ENCODE measurements at regions not wholly inside any gene's neighbourhood (a gene's known extent, or its start where the extent isn't known, plus 50 kb on each side); places are given as distances from the start of the nearest gene placed in this dataset.

- DNase-seq (ENCODE audit: low read depth in 1 of 2, low spot score in 1 of 2): no peak
- Histone ChIP-seq H3K4me3 (replicated peaks; ENCODE audit: insufficient read depth, low read length) (no peak overlapping the region), H3K27ac (replicated peaks) (no peak overlapping the region), H3K27me3 (ENCODE audit: insufficient read depth, poor library complexity, severe bottlenecking) (no peaks in the 10 kb centered on the region)
- no peak for TF ChIP-seq GABPA (IDR thresholded peaks at IDR 0.05; ENCODE audit: low read depth)
Measured at GRCh38 chr4:19329631-19330030, 922.1 kb upstream of the SLIT2 start.

GRCh38 chr4:19329077-19329476, 922.6 kb upstream of the SLIT2 start:
- H3K27ac ChIP-seq (replicated peaks): no peak overlapping the region
- no peak for DNase-seq (ENCODE audit: low read depth in 1 of 2, low spot score in 1 of 2)
- no peak for TF ChIP-seq GABPA (IDR thresholded peaks at IDR 0.05; ENCODE audit: low read depth)
- TF ChIP-seq REST (IDR thresholded peaks at IDR 0.05; ENCODE audit: insufficient replicate concordance, low read depth): no peak
- no peak for TF ChIP-seq CTCF (IDR thresholded peaks at IDR 0.05; ENCODE audit: insufficient read depth, low read length)
- no peak for TF ChIP-seq SPI1 (IDR thresholded peaks at IDR 0.05; ENCODE audit: borderline replicate concordance, low read depth)
- no peak for TF ChIP-seq POLR2AphosphoS5 (IDR thresholded peaks at IDR 0.05; ENCODE audit: low read depth)
- no peak overlapping the region for H3K4me3 ChIP-seq (replicated peaks; ENCODE audit: insufficient read depth, low read length)
- H3K27me3 ChIP-seq (ENCODE audit: insufficient read depth, poor library complexity, severe bottlenecking): no peaks in the 10 kb centered on the region

GRCh38 chr4:19327364-19327763, 924.3 kb upstream of the SLIT2 start:
- Histone ChIP-seq H3K27me3 (ENCODE audit: insufficient read depth, poor library complexity, severe bottlenecking) (no peaks in the 10 kb centered on the region), H3K4me3 (replicated peaks; ENCODE audit: insufficient read depth, low read length) (no peak overlapping the region), H3K27ac (replicated peaks) (no peak overlapping the region)
- DNase-seq (ENCODE audit: low read depth in 1 of 2, low spot score in 1 of 2): no peak
- TF ChIP-seq GABPA (IDR thresholded peaks at IDR 0.05; ENCODE audit: low read depth) (no peak), REST (IDR thresholded peaks at IDR 0.05; ENCODE audit: insufficient replicate concordance, low read depth) (no peak), CTCF (IDR thresholded peaks at IDR 0.05; ENCODE audit: insufficient read depth, low read length) (no peak)

GRCh38 chr4:19324184-19324583, 927.5 kb upstream of the SLIT2 start:
- no peak for DNase-seq (ENCODE audit: low read depth in 1 of 2, low spot score in 1 of 2)
- Histone ChIP-seq H3K4me3 (replicated peaks; ENCODE audit: insufficient read depth, low read length) (no peak overlapping the region), H3K27me3 (ENCODE audit: insufficient read depth, poor library complexity, severe bottlenecking) (no peaks in the 10 kb centered on the region), H3K27ac (replicated peaks) (no peak overlapping the region)
- TF ChIP-seq CTCF (IDR thresholded peaks at IDR 0.05; ENCODE audit: insufficient read depth, low read length): no peak
- no peak for TF ChIP-seq REST (IDR thresholded peaks at IDR 0.05; ENCODE audit: insufficient replicate concordance, low read depth)

Data from HL-60 (cell line).